ENCODE measurements at regions not wholly inside any gene's neighbourhood (a gene's known extent, or its start where the extent isn't known, plus 50 kb on each side); places are given as distances from the start of the nearest gene placed in this dataset.

GRCh38 chr4:43241104-43241503, 348.6 kb downstream of the GRXCR1 start:
- Histone ChIP-seq H3F3A (ENCODE audit: insufficient read depth) (no peaks in the 10 kb centered on the region), H2AFZ (ENCODE audit: low read depth, low read length, severe bottlenecking) (no peak overlapping the region), H3K27me3 (ENCODE audit: low read length) (no peaks in the 10 kb centered on the region), H3K4me2 (ENCODE audit: low read depth, low read length, poor library complexity, severe bottlenecking) (no peak overlapping the region), H3K9me3 (ENCODE audit: insufficient read depth, low read length) (no peaks in the 10 kb centered on the region), H3K9me2 (replicated peaks; ENCODE audit: insufficient read depth, low read length) (no peaks in the 10 kb centered on the region), H3K79me2 (ENCODE audit: insufficient read depth, low read length) (no peaks in the 10 kb centered on the region), H4K20me1 (ENCODE audit: low read depth, low read length) (no peaks in the 10 kb centered on the region), H3K36me3 (ENCODE audit: low read length) (no peaks in the 10 kb centered on the region), H3K4me3 (ENCODE audit: insufficient read depth, low read length, poor library complexity, severe bottlenecking) (no peak overlapping the region), H3K27ac (ENCODE audit: low read depth, low read length) (no peak overlapping the region), H3K9ac (ENCODE audit: low read length) (no peak overlapping the region)
- TF ChIP-seq, protein P1, sequence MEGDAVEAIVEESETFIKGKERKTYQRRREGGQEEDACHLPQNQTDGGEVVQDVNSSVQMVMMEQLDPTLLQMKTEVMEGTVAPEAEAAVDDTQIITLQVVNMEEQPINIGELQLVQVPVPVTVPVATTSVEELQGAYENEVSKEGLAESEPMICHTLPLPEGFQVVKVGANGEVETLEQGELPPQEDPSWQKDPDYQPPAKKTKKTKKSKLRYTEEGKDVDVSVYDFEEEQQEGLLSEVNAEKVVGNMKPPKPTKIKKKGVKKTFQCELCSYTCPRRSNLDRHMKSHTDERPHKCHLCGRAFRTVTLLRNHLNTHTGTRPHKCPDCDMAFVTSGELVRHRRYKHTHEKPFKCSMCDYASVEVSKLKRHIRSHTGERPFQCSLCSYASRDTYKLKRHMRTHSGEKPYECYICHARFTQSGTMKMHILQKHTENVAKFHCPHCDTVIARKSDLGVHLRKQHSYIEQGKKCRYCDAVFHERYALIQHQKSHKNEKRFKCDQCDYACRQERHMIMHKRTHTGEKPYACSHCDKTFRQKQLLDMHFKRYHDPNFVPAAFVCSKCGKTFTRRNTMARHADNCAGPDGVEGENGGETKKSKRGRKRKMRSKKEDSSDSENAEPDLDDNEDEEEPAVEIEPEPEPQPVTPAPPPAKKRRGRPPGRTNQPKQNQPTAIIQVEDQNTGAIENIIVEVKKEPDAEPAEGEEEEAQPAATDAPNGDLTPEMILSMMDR (IDR thresholded peaks at IDR 0.05; ENCODE audit: insufficient read depth, low read length, poor library complexity, severe bottlenecking) = no peak
- TF ChIP-seq EZH2phosphoT487 (conservative IDR thresholded peaks at IDR 0.05; ENCODE audit: low read length) = no peak

GRCh38 chr4:43242606-43243005, 350.1 kb downstream of the GRXCR1 start:
- Histone ChIP-seq H3K4me2 (ENCODE audit: low read depth, low read length, poor library complexity, severe bottlenecking) (no peak overlapping the region), H3F3A (ENCODE audit: insufficient read depth) (no peaks in the 10 kb centered on the region), H3K27me3 (ENCODE audit: low read length) (no peaks in the 10 kb centered on the region), H3K36me3 (ENCODE audit: low read length) (no peaks in the 10 kb centered on the region), H3K79me2 (ENCODE audit: insufficient read depth, low read length) (no peaks in the 10 kb centered on the region), H3K27ac (ENCODE audit: low read depth, low read length) (no peak overlapping the region), H3K4me3 (ENCODE audit: insufficient read depth, low read length, poor library complexity, severe bottlenecking) (no peak overlapping the region), H4K20me1 (ENCODE audit: low read depth, low read length) (no peaks in the 10 kb centered on the region), H2AFZ (ENCODE audit: low read depth, low read length, severe bottlenecking) (no peak overlapping the region), H3K9me2 (replicated peaks; ENCODE audit: insufficient read depth, low read length) (no peaks in the 10 kb centered on the region), H3K9me3 (ENCODE audit: insufficient read depth, low read length) (no peaks in the 10 kb centered on the region), H3K9ac (ENCODE audit: low read length) (no peak overlapping the region)
- TF ChIP-seq, protein P1 (IDR thresholded peaks at IDR 0.05; ENCODE audit: insufficient read depth, low read length, poor library complexity, severe bottlenecking) = no peak
- no peak for TF ChIP-seq EZH2phosphoT487 (conservative IDR thresholded peaks at IDR 0.05; ENCODE audit: low read length)

- Histone ChIP-seq H3K9me2 (replicated peaks; ENCODE audit: insufficient read depth, low read length) (no peaks in the 10 kb centered on the region), H3K79me2 (ENCODE audit: insufficient read depth, low read length) (no peaks in the 10 kb centered on the region), H3K36me3 (ENCODE audit: low read length) (no peaks in the 10 kb centered on the region), H4K20me1 (ENCODE audit: low read depth, low read length) (no peaks in the 10 kb centered on the region), H3K4me2 (ENCODE audit: low read depth, low read length, poor library complexity, severe bottlenecking) (no peak overlapping the region), H3F3A (ENCODE audit: insufficient read depth) (no peaks in the 10 kb centered on the region), H3K9ac (ENCODE audit: low read length) (no peak overlapping the region), H3K9me3 (ENCODE audit: insufficient read depth, low read length) (no peaks in the 10 kb centered on the region), H3K27me3 (ENCODE audit: low read length) (no peaks in the 10 kb centered on the region), H2AFZ (ENCODE audit: low read depth, low read length, severe bottlenecking) (no peak overlapping the region), H3K27ac (ENCODE audit: low read depth, low read length) (no peak overlapping the region), H3K4me3 (ENCODE audit: insufficient read depth, low read length, poor library complexity, severe bottlenecking) (no peak overlapping the region)
- TF ChIP-seq, protein P1 (IDR thresholded peaks at IDR 0.05; ENCODE audit: insufficient read depth, low read length, poor library complexity, severe bottlenecking) = no peak
- TF ChIP-seq EZH2phosphoT487 (conservative IDR thresholded peaks at IDR 0.05; ENCODE audit: low read length) = no peak
Measured at GRCh38 chr4:43243433-43244116, 351.1 kb downstream of the GRXCR1 start.

All from SU-DHL-6 (cell line).